Gastroesophageal sphincter (tissue), 4 donors: ENCODE measurements at regions not wholly inside any gene's neighbourhood (a gene's known extent, or its start where the extent isn't known, plus 50 kb on each side); places are given as distances from the start of the nearest gene placed in this dataset.

Source experiments
- ATAC-seq: fragments of 150-250 bp; one replicate; pipeline ENCODE4 v1.9.1; 2016; ENCODE audit warnings: mild to moderate bottlenecking, moderate library complexity
- H3K27ac ChIP-seq, 4 donors: fragments of 200-600 bp; sonication (generic) in 3 of 4; 1 replicate in 3 of 4; 2 replicates in 1 of 4; pipeline ENCODE4 v1.5.1; 2016 to 2019
- H3K27me3 ChIP-seq: fragments of 200-600 bp; sonication (generic); one replicate; pipeline ENCODE4 v1.5.1; 2019
- H3K36me3 ChIP-seq, 2 donors: fragments of 200-600 bp; sonication (generic); one replicate each; pipeline ENCODE4 v1.5.1; 2019; ENCODE audit warnings: control low read depth in 1 of 2
- H3K4me1 ChIP-seq, 3 donors: fragments of 200-600 bp; sonication (generic); 1 replicate in 2 of 3; 2 replicates in 1 of 3; pipeline ENCODE4 v1.5.1; 2016 to 2019; ENCODE audit warnings: control low read depth in 2 of 3
- H3K4me3 ChIP-seq, 2 donors: fragments of 200-600 bp; sonication (generic); one replicate each; pipeline ENCODE4 v1.5.1; 2019; ENCODE audit warnings: mild to moderate bottlenecking in 1 of 2, moderate library complexity in 1 of 2
- H3K9me3 ChIP-seq, 3 donors: fragments of 200-600 bp; sonication (generic); one replicate each; pipeline ENCODE4 v1.5.1; 2017 to 2019; ENCODE audit warnings: control low read depth in 2 of 3
- CTCF ChIP-seq, 4 experiments: fragments of 200-600 bp in 2 of 4; fragments of 450-650 bp in 2 of 4; sonication (generic) in 1 of 4; IDR thresholded peaks; one replicate each; pipeline ENCODE4 v1.5.1; 2017 to 2019; ENCODE audit warnings: antibody characterized with exemption in 4 of 4, mild to moderate bottlenecking in 2 of 4, moderate library complexity in 2 of 4
- EP300 ChIP-seq: sonication (generic); formaldehyde crosslinking; IDR thresholded peaks from one replicate; pipeline ENCODE4 v1.6.1; 2017; ENCODE audit warnings: antibody characterized with exemption, mild to moderate bottlenecking
- POLR2A ChIP-seq, 2 donors: fragments of 450-650 bp; IDR thresholded peaks; one replicate each; pipeline ENCODE4 v1.6.1; 2017; ENCODE audit warnings: antibody characterized with exemption in 2 of 2, mild to moderate bottlenecking in 2 of 2, moderate library complexity in 1 of 2
- POLR2AphosphoS5 ChIP-seq: sonication (generic); formaldehyde crosslinking; IDR thresholded peaks from one replicate; pipeline ENCODE4 v1.6.1; 2017; ENCODE audit warnings: antibody characterized with exemption
- WGBS, 2 donors: methylation state at CpG; one replicate each; pipeline ENCODE4 v1.1.5; 2018; ENCODE audit warnings: low coverage in 1 of 2; 5-methylcytosine and 5-hydroxymethylcytosine counted together

- no peak overlapping the region for H3K4me3 ChIP-seq
- ATAC-seq, result no peak
- TF ChIP-seq EP300 (no peak), POLR2AphosphoS5 (no peak)
- peaks cover 0 to 21% (median 0%) of the 10 kb centered on the region in 3 donors for H3K9me3 ChIP-seq
- no peak overlapping the region for H3K27ac ChIP-seq
- H3K36me3 ChIP-seq, result no peaks in the 10 kb centered on the region
- peaks cover 12% of the 10 kb centered on the region for H3K27me3 ChIP-seq
- H3K4me1 ChIP-seq, result no peaks in the 10 kb centered on the region
- WGBS, 2 donors, result 64 to 74% methylated on average over 2 of the region's 2 CpGs
These were observed 78.5 kb upstream of the LYZL1 start for GRCh38 chr10:29210266-29210868.

GRCh38 chr10:29212597-29212996 is 76.3 kb upstream of the LYZL1 start:
- Histone ChIP-seq H3K27ac (no peak overlapping the region), H3K4me1 (no peaks in the 10 kb centered on the region), H3K4me3 (no peak overlapping the region), H3K9me3 (peaks cover 0 to 21% (median 0%) of the 10 kb centered on the region in 3 donors), H3K36me3 (no peaks in the 10 kb centered on the region), H3K27me3 (peaks cover under 1% of the 10 kb centered on the region)
- 75 to 92% methylated on average over 2 to 3 of the region's 3 CpGs for WGBS, 2 donors
- no peak for TF ChIP-seq CTCF (IDR thresholded peaks at IDR 0.05)
- ATAC-seq, result no peak

GRCh38 chr10:29214551-29214950 is 74.3 kb upstream of the LYZL1 start:
- H3K4me1 ChIP-seq, result no peaks in the 10 kb centered on the region
- WGBS, 2 donors, result 83 to 93% methylated on average over 2 of the region's 3 CpGs
- H3K4me3 ChIP-seq, result no peak overlapping the region
- no peak overlapping the region for H3K27ac ChIP-seq
- H3K36me3 ChIP-seq, result no peaks in the 10 kb centered on the region
- H3K27me3 ChIP-seq, result peaks cover 7% of the 10 kb centered on the region
- peaks cover 0 to 12% (median 0%) of the 10 kb centered on the region in 3 donors for H3K9me3 ChIP-seq
- no peak for ATAC-seq
- TF ChIP-seq CTCF (IDR thresholded peaks at IDR 0.05) (no peak), POLR2A (IDR thresholded peaks at IDR 0.05) (no peak), EP300 (no peak), POLR2AphosphoS5 (no peak)

- ATAC-seq, result no peak
- no peaks in the 10 kb centered on the region for H3K36me3 ChIP-seq
- TF ChIP-seq POLR2AphosphoS5 (no peak), CTCF (IDR thresholded peaks at IDR 0.05) (no peak), EP300 (no peak), POLR2A (IDR thresholded peaks at IDR 0.05) (no peak)
- no peak overlapping the region for H3K27ac ChIP-seq
- no peaks in the 10 kb centered on the region for H3K9me3 ChIP-seq
- 68 to 86% methylated on average over 4 to 6 of the region's 6 CpGs for WGBS, 2 donors
- H3K27me3 ChIP-seq, result peaks cover 18% of the 10 kb centered on the region
- no peak overlapping the region for H3K4me3 ChIP-seq
- H3K4me1 ChIP-seq, result no peaks in the 10 kb centered on the region
These were observed 71.6 kb upstream of the LYZL1 start for GRCh38 chr10:29217292-29217738.

- 59 to 91% methylated on average over 3 to 4 of the region's 4 CpGs for WGBS, 2 donors
These were observed 65.5 kb upstream of the LYZL1 start for GRCh38 chr10:29223326-29223725.

More at GRCh38 chr10:29223326-29223725, 65.5 kb upstream of the LYZL1 start:
- ATAC-seq, result no peak
- Histone ChIP-seq H3K27ac (no peak overlapping the region), H3K4me3 (no peak overlapping the region), H3K9me3 (no peaks in the 10 kb centered on the region), H3K36me3 (no peaks in the 10 kb centered on the region), H3K4me1 (no peaks in the 10 kb centered on the region), H3K27me3 (peaks cover 51% of the 10 kb centered on the region)
- no peak for TF ChIP-seq CTCF (IDR thresholded peaks at IDR 0.05)
- no peak for TF ChIP-seq POLR2AphosphoS5
- no peak for TF ChIP-seq POLR2A (IDR thresholded peaks at IDR 0.05)
- TF ChIP-seq EP300, result no peak
